Endothelial cell of umbilical vein (primary cell): ENCODE measurements at regions not wholly inside any gene's neighbourhood (a gene's known extent, or its start where the extent isn't known, plus 50 kb on each side); places are given as distances from the start of the nearest gene placed in this dataset.

Experiments used
- BruUV-seq: library from RNA; stranded (reverse); fragments of 400-500 nt; replicated peaks from 2 replicates; lab custom pipeline; 2021; lab: Mats Ljungman, UMichigan
- CTCF ChIA-PET: fragments of 300-600, 350-600 bp; sonication (Branson Sonifier 250); formaldehyde crosslinking; loops from one replicate; lab custom pipeline; 2021; ENCODE audit warnings: antibody characterized with exemption, inconsistent platforms; lab: Charles Lee
- POLR2A ChIA-PET: fragments of 300-600, 350-600 bp; sonication (Branson Sonifier 250); formaldehyde crosslinking; loops from one replicate; lab custom pipeline; 2021; ENCODE audit warnings: antibody characterized with exemption, inconsistent platforms; lab: Charles Lee
- DNase-seq: peaks from one replicate; pipeline ENCODE4 v3.0.0-alpha.2; 2011; ENCODE audit warnings: low read depth, low spot score
- FAIRE-seq: peaks from 2 replicates; lab custom pipeline; 2011; peaks lifted over from hg19 to GRCh38; lab: Jason Lieb, UNC
- H2AFZ ChIP-seq: 2 replicates; pipeline ENCODE4 v1.6.0; 2012; ENCODE audit warnings: low read depth, low read length, control low read depth, inconsistent platforms
- H3K27ac ChIP-seq: 2 replicates; pipeline ENCODE4 v1.5.1; 2011; ENCODE audit warnings: low read depth, mild to moderate bottlenecking, control low read depth, low read length, moderate library complexity; ENCODE audit not compliant: insufficient read depth
- H3K27me3 ChIP-seq, 2 experiments: 2 replicates each; pipeline versions ENCODE4 v1.6.0 to v1.6.1; 2011; ENCODE audit warnings: low read length in 2 of 2, mixed read lengths in 1 of 2; ENCODE audit not compliant: control insufficient read depth in 2 of 2, insufficient read depth in 2 of 2
- H3K36me3 ChIP-seq, 2 experiments: 2 replicates in 1 of 2; 3 replicates in 1 of 2; pipeline ENCODE4 v1.5.1; 2011; ENCODE audit warnings: low read length in 2 of 2, mild to moderate bottlenecking in 1 of 2, moderate library complexity in 1 of 2; ENCODE audit not compliant: control insufficient read depth in 2 of 2, insufficient read depth in 2 of 2; ENCODE audit errors: extremely low read depth in 1 of 2
- H3K4me1 ChIP-seq: 3 replicates; pipeline ENCODE4 v1.5.1; 2011; ENCODE audit warnings: mild to moderate bottlenecking, low read length; ENCODE audit not compliant: control insufficient read depth, insufficient read depth; ENCODE audit errors: extremely low read depth
- H3K4me2 ChIP-seq: 2 replicates; pipeline ENCODE4 v1.6.1; 2011; ENCODE audit warnings: low read length, control low read depth, mixed read lengths; ENCODE audit not compliant: insufficient read depth
- H3K4me3 ChIP-seq, 3 experiments: fragments of 200-600 bp in 1 of 3; sonication (generic), shearing (Covaris generic) in 1 of 3; replicated peaks in 1 of 3; 2 replicates each; pipeline ENCODE4 v1.5.1; 2011 to 2016; ENCODE audit warnings: control low read depth in 3 of 3, low read length in 3 of 3, mild to moderate bottlenecking in 2 of 3, inconsistent platforms in 1 of 3, low read depth in 1 of 3, moderate library complexity in 1 of 3; ENCODE audit not compliant: insufficient read depth in 1 of 3
- H3K79me2 ChIP-seq: 2 replicates; pipeline ENCODE4 v1.6.0; 2012; ENCODE audit warnings: low read length, inconsistent platforms; ENCODE audit not compliant: control insufficient read depth, insufficient read depth
- H3K9ac ChIP-seq: replicated peaks from 2 replicates; pipeline ENCODE3; 2011; ENCODE audit warnings: low read length, control low read depth; ENCODE audit not compliant: insufficient read depth; ENCODE audit errors: extremely low read depth
- H3K9me1 ChIP-seq: replicated peaks from 3 replicates; pipeline ENCODE4 v1.6.0; 2011; ENCODE audit warnings: mild to moderate bottlenecking, low read length; ENCODE audit not compliant: control insufficient read depth, insufficient read depth; ENCODE audit errors: extremely low read depth
- H3K9me3 ChIP-seq: replicated peaks from 2 replicates; pipeline ENCODE4 v1.5.1; 2012; ENCODE audit warnings: low read length, inconsistent platforms; ENCODE audit not compliant: control insufficient read depth, insufficient read depth
- H4K20me1 ChIP-seq: replicated peaks from 2 replicates; pipeline ENCODE3; 2011; ENCODE audit warnings: mild to moderate bottlenecking, low read length; ENCODE audit not compliant: control insufficient read depth, insufficient read depth; ENCODE audit errors: extremely low read depth
- EZH2 ChIP-seq: IDR thresholded peaks from 2 replicates; pipeline ENCODE4 v1.6.1; 2012; ENCODE audit warnings: borderline replicate concordance, low read depth, mild to moderate bottlenecking, moderate library complexity, low read length, inconsistent platforms; ENCODE audit not compliant: severe bottlenecking
- FOS ChIP-seq: IDR thresholded peaks from 2 replicates; pipeline ENCODE4 v1.6.1; 2011; ENCODE audit warnings: mild to moderate bottlenecking, low read length, moderate library complexity, borderline replicate concordance; ENCODE audit not compliant: insufficient read depth
- GATA2 ChIP-seq: IDR thresholded peaks from 2 replicates; pipeline ENCODE4 v1.7.0; 2011; ENCODE audit warnings: low read depth, mild to moderate bottlenecking, moderate library complexity, mixed read lengths, low read length; ENCODE audit not compliant: insufficient read length, insufficient read depth
- JUN ChIP-seq: IDR thresholded peaks from 2 replicates; pipeline ENCODE4 v1.6.1; 2011; ENCODE audit warnings: borderline replicate concordance, low read depth; ENCODE audit not compliant: insufficient read length, insufficient read depth
- MYC ChIP-seq: IDR thresholded peaks from one replicate; pipeline ENCODE4 v1.6.1; 2011; ENCODE audit warnings: mild to moderate bottlenecking, low read depth, low read length
- POLR2A ChIP-seq: IDR thresholded peaks from 2 replicates; pipeline ENCODE4 v1.6.1; 2012; ENCODE audit warnings: low read depth, mild to moderate bottlenecking, control low read depth, low read length
- POLR2AphosphoS5 ChIP-seq: IDR thresholded peaks from 2 replicates; pipeline ENCODE4 v1.6.1; 2012; ENCODE audit warnings: low read depth, mild to moderate bottlenecking, control low read depth, low read length, moderate library complexity; ENCODE audit not compliant: insufficient read depth
- dilution Hi-C: fragments of 300-500 bp; cut with MboI; formaldehyde crosslinking; loops from one replicate; pipeline ENCODE4 v1.15.0; 2019; ENCODE audit warnings: low sequenced_read_pairs; ENCODE audit not compliant: extremely low pct_ligation_motif_present
- intact Hi-C: fragments of 100-400 bp; cut with micrococcal nuclease; formaldehyde crosslinking; loops from one replicate; pipeline ENCODE4 v1.10.0; 2022

DNA sequence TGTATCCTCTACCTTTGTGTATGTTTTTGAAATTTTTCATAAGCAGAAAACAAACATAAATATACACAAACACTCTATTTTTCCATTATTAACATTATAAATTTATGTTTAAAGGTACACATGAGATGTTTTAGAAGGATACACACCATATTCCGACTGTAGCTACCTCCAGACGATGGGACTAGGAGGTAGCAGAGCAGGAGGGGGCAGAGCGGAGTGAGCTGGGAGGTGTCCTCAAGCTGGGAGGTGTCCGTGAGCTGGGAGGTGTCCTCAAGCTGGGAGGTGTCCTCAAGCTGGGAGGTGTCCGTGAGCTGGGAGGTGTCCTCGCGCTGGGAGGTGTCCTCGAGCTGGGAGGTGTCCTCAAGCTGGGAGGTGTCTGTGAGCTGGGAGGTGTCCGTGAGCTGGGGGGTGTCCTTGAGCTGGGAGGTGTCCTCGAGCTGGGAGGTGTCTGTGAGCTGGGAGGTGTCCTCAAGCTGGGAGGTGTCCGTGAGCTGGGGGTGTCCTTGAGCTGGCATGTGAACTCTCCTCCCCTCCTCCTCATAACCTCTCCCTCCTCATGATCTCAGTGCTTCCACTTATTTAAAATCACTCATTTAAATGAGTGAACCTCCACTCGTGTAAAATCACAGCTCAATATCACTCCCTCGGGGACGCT, 346.9 kb upstream of the SFSWAP start:
- Histone ChIP-seq H3K4me2 (no peak overlapping the region), H3K27me3 (no peaks in the 10 kb centered on the region), H3K27ac (no peak overlapping the region), H3K36me3 (no peaks in the 10 kb centered on the region), H3K9me3 (no peaks in the 10 kb centered on the region), H3K79me2 (no peaks in the 10 kb centered on the region), H2AFZ (no peak overlapping the region), H4K20me1 (no peaks in the 10 kb centered on the region), H3K4me3 (no peak overlapping the region), H3K9ac (no peak overlapping the region), H3K4me1 (no peaks in the 10 kb centered on the region), H3K9me1 (no peaks in the 10 kb centered on the region)
- DNase-seq (no peak), FAIRE-seq (no peak)
- dilution Hi-C loops: no loop called here
- POLR2A ChIA-PET: no interaction called here
- no peak for TF ChIP-seq JUN
- intact Hi-C loops: no loop called here
- CTCF ChIA-PET: no interaction called here
- BruUV-seq: no TSS peak

DNA sequence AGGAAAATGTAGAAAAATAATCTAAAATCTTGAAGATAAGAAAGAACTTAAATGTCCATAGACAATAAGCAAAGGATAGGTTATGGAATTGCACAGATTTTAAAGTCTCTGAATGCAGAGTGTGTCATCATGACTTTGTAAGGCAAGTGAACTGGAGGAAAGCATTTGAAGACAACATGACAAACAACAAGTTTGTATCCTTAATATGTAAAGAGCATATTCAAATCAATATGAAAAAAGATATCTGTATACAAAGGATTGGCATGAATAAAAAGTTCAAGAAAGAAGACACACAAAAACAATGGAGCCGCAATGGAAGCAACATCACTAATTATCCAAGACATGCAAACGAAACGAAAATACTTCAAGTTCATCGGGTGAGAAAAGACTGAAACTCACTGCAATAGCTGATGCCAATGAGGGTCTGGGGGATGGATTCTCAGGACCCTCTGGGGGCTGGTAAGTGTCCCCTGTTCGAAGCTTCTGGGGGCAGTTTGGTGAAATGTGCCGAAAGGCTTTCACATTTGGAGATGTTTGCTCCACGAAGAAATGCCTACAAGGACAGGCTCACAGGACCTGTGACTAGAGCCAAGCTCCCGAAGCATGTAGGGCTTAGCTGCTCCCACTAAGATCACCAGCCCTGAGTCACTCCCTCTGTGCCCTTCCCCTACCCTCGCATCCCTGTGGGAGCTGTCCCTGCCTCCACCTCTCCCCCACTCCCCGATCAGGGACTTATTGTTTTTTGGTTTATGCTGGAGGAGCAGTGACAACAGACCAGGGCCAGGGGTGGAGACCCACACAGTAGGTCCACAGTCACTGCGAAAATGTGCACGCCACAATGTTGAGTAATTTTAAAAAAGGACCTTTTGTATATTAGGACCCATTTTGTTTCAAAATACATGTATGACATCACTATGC, 345.7 kb upstream of the SFSWAP start:
- Histone ChIP-seq H3K9ac (no peak overlapping the region), H3K36me3 (no peaks in the 10 kb centered on the region), H4K20me1 (no peaks in the 10 kb centered on the region), H3K4me2 (no peak overlapping the region), H3K4me3 (no peak overlapping the region), H3K4me1 (no peaks in the 10 kb centered on the region), H3K27ac (no peak overlapping the region), H2AFZ (no peak overlapping the region), H3K79me2 (no peaks in the 10 kb centered on the region), H3K27me3 (no peaks in the 10 kb centered on the region), H3K9me3 (no peaks in the 10 kb centered on the region), H3K9me1 (no peaks in the 10 kb centered on the region)
- ChIA-PET CTCF (no interaction called here), POLR2A (no interaction called here)
- DNase-seq (no peak), FAIRE-seq (no peak)
- dilution Hi-C loops (no loop called here), intact Hi-C loops (no loop called here)
- TF ChIP-seq GATA2 (no peak), POLR2A (no peak), FOS (no peak), POLR2AphosphoS5 (no peak), MYC (no peak), EZH2 (no peak)
- no TSS peak for BruUV-seq
